Muscle of back (tissue), 3 donors: ENCODE measurements at regions not wholly inside any gene's neighbourhood (a gene's known extent, or its start where the extent isn't known, plus 50 kb on each side); places are given as distances from the start of the nearest gene placed in this dataset.

ENCODE experiments used
- DNase-seq, 3 donors: peaks; one replicate each; pipeline versions ENCODE4 v3.0.0 to v3.0.0-alpha.2; 2013

DNA sequence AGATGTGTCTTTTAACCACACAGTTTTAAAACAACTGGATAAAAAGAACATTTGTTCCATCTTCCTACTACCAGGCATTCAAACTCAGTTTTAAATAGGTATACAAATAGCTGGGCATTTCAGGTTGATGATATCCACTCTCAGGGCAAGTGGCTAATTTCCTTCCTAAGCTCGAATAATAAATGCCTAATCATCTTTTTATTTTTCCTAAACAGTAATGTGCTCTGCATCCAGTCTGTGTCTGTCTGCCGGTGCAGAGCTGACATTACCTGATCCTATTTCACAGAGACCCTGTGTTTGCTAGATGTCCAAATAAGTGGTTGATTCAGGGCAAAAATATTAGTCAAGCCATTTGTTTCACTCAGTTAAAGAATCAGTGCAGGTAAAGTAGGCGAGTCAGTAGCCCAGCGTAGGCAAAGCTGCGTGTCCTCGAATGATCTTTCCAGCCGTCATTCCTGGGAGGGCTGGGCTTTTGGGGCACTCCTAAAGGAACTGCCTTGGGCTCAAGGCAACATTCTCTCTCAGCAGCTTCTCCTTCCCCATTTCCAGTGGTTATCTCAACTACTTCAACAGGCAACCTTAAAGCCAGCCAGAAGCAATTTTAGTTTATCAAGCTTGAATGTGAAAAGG is 74.2 kb upstream of the BMP2 start:
- DNase-seq: no peak

GRCh38 chr20:6692566-6693173 is 74.8 kb upstream of the BMP2 start:
- peak in 1 of 3 donors; percentile 26 for DNase-seq

DNA sequence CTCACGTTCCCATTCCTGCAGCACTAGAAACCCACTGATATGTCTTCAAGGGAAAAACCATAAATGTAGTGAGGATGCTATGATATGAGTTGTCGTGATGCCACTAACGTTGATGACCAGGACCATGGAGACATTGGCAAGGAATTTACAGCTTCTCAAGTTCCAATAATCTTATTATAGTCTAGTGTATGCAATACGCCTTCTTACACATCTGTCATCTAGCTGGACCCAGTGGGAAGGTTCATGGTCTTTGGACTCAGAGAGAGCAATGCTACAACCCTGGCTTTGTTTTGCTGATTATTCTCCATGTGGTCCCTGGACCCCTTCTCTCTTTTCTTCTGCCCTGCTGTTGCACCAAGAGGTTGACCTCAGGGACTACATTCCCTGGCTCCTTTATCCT is 76.0 kb upstream of the BMP2 start:
- no peak for DNase-seq

- no peak for DNase-seq
Observed at GRCh38 chr20:6689339-6689973, 78.0 kb upstream of the BMP2 start.

DNA sequence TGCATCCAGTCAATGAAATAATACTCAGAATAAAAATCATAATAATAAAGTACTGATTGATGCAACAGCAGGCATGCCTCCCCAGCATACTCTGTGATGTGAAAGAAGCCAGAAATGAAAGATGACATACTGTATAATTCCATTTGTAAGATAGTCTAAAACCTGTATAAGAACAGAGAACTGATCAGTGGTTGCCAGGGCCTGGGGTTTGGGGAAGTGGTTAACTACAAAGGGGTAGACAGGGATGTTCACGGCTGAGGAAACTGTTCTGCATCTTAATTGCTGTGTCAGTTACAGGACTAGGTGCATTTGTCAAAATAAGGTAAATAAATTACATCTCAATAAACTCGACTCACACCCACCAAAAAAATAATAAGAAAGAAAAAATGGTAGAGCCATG is 81.3 kb upstream of the BMP2 start:
- DNase-seq: no peak

DNA sequence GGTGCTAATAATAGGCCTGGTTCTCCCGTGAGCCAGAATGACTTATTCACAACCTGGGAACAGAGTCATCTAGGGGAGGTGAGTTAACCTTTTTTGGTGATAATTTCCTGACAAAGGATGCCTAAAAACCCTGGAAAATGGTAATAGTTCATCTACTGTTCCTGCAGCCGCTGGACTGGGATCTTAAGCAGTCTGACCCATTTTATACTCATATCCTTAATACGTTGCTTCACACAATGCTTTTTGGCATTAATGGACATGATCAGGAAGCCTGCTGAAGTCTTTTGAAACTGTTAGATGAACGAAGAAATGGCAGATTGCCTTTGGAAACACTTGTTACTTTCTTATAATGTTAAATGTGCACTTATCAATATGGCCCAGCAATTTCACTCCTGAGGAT is 81.9 kb upstream of the BMP2 start:
- no peak for DNase-seq

GRCh38 chr20:6685181-6685582 is 82.3 kb upstream of the BMP2 start:
- no peak for DNase-seq

DNA sequence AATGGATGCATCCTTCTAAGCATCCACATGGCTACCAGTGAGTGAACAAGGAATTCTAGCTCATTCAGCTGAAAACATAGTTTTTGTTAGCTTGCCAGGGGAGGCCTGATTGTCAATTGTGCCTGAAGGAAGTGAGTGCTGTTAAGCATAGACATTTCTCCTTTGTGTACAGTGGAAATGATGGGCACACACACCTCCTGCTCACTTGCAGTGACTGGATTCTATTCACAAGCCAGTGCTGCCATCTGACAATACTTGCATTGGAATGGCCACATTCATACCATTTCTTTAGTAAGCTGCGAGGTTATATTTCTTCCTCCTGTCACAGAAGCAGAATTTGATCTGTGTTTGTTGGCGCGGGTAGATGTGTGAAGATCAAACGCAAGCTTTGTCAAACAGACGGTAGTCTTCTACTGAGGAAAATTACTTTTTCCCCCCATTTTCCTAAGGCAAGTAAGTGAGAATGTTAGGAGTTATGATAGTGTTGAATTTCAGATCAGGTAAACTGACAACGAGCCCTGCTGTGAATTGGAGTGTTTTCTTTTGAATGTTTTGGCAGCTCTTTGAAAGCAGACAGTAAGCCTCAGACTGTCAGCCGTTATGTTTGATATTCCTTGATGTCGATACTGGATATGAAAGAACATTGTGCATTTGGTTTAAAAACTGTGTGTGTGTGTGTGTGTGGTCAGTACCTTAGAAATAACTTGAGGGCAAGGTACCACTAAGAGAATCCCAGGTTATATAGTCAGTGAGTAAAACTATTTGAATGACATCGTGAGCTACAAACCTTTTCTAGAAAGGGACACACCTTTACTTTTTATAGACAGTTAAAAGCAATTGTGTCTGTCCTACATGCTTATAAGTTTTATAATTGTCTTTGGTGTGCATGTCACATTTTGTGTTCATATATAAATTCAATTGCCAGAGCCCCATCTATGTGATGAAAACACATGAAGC is 84.2 kb upstream of the BMP2 start:
- DNase-seq: no peak

GRCh38 chr20:6680854-6681253 is 86.6 kb upstream of the BMP2 start:
- DNase-seq: no peak

DNA sequence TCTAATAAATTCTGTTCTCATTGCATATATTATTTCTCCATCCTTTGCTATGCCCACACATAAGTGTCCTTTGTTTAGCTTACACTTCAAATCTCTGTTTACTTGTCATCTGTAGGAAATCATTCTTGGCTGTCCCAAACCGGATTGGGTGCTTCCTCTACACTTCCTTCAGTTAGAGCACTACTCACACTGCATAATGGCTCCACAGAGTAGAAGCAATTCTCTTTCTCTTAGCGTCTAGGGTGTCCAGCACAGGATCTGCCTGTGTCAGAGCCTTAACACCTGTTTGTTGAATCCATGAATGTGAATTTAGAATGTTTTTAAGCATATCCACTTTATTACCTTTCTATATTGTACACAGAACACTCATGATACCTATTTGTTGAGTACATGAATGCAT is 87.0 kb upstream of the BMP2 start:
- DNase-seq: no peak

GRCh38 chr20:6679086-6679485 is 88.4 kb upstream of the BMP2 start:
- no peak for DNase-seq

DNA sequence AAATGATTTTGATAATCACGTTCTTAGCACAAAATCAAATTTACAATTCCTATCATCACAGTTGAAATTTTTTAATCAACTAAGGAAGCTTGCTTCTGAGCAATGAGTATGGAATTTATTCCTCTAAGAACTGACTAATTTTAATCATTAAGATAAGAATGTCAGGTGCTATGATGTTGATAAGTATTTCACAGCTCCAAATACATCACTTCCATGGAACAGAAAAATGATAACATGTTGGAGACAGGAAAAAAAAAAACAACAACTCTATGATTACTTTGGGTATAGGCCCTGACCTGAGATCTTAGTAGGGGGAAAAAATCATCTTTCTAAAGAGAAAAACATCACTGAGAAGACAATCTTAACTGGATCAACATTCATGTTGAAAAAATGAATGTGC is 89.4 kb upstream of the BMP2 start:
- DNase-seq: no peak

DNA sequence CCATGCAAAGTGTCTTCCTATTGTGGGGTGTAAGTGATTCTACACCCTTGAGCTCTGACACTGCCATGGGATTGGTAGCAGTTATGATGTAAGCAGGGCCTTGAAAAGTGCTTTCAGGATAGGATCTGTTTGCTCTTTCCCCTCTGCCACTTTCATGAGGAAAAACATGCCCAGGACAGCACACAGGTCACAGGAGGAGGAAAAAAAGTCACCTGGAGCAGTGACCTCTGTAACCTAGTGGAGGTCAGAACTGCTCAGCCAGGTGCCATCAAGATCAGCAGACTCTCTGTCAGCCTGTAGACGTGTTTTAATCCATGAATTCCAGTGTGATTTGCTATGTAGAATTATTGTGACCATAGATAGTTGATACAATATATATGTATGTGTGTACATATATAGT is 92.7 kb upstream of the BMP2 start:
- DNase-seq: no peak

GRCh38 chr20:6673071-6673470 is 94.4 kb upstream of the BMP2 start:
- no peak for DNase-seq

- no peak for DNase-seq
Observed at GRCh38 chr20:6671829-6672228, 95.7 kb upstream of the BMP2 start.

GRCh38 chr20:6668546-6668945 is 98.9 kb upstream of the BMP2 start:
- DNase-seq: no peak

DNA sequence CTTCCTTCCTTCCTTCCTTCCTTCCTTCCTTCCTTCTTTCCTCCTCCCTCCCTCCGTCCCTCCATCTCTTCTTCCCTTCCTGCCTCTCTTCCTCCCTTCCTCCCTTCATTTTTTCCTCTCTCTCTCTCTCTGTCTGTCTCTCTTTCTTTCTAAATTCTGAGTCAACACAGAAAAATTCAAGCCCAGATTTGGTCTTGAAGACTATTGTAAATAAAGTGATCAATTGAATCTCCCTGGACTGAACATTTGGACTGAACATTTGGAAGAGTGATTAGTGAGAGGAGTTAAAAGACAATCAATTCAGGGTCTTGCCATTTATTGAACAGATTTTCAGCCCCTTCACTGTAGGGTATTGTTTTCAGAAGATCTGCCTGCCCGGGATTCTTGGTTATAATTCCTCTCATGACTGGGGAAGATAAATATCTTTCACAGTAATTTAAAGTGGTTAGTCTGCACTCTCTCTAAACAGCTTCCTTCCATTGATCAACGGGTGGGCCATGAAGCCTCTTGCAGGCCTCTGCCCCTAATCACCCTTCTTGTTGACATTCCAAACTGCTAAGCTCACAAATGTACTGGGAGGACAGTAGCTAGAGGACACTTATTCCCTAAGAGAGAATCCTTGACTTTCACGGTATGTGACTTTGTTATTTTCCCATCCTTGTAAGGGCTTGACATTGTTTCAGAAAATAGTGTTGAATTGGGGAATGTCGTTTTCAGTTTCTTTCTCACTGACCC is 101.7 kb upstream of the BMP2 start:
- DNase-seq: no peak

- DNase-seq: no peak
Observed at GRCh38 chr20:6665161-6665560, 102.3 kb upstream of the BMP2 start.

- no peak for DNase-seq
Observed at GRCh38 chr20:6664574-6664973, 102.9 kb upstream of the BMP2 start.

- DNase-seq: no peak
Observed at GRCh38 chr20:6663751-6664388, 103.6 kb upstream of the BMP2 start.

DNA sequence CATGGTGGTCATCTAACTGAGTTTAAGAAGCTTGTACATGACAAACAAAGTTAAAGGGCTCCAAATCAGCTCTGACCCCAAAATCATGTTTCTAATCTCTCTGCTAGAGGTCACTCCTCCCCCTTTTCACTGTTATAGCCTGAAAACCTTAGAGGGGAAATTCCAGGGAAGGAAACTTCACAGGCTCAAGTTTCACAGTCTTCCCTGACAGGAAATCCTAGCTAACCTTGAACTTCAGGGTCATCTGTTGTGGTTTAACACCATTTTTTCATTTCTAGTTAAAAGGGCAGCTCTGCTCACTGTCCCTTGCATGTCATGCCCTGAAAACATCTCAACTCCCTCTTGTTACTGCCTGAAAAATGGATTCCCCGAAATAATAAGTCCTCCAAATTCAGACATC is 104.4 kb upstream of the BMP2 start:
- DNase-seq: no peak
